CD4-positive, alpha-beta T cell treated with Interleukin-2 at 100 ng/mL for 4 hours (primary cell): ENCODE measurements at regions not wholly inside any gene's neighbourhood (a gene's known extent, or its start where the extent isn't known, plus 50 kb on each side); places are given as distances from the start of the nearest gene placed in this dataset.
"Not testable (repeated sequence)": the region's sequence is repeated elsewhere in the genome, so short reads cannot be mapped to it uniquely, and the experiment has no call there.

ENCODE experiments used
- DNase-seq: peaks from one replicate; pipeline ENCODE4 v3.0.0-alpha.2; 2020; ENCODE audit warnings: low spot score

DNA sequence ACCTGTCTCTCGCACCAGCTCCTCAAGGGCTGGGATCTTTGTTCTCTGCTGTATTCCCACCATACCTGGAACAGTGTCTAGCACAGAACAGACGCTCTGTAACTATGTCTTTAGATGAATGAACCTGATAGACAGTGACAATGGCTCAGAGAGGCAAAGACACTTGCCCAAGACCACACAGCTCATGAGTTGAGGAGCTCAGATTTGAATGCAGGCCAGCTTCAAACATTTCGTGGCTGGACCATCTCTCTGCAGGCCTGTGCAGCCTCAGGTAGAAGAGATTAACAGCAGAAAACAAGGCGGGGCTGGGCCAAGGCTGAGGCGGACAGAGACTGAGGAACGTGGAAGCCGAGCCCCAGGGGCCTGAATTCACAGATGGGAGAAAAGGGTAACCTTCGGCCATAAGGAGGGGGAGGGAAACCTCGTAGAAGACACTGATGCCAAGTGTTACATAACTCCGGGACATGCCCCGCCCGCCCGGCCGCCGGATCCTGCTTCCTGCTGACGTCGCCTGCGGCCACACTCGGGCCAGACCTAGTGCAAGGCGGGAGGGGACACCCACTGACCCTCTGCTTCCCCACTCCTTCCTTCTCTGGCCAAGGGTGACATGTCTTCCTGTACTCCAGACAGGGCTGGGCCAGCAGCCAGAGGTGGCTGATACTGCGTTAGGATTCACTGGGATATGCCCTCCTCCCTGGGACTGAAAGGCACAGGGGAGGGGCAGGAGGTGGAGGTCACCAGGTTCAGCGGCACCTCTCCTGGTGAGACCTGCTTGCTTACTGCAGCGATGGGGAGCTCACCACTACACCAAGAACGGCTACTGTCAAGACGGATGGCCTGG lies 86.8 kb downstream of the RFLNA start:
- no peak for DNase-seq

DNA sequence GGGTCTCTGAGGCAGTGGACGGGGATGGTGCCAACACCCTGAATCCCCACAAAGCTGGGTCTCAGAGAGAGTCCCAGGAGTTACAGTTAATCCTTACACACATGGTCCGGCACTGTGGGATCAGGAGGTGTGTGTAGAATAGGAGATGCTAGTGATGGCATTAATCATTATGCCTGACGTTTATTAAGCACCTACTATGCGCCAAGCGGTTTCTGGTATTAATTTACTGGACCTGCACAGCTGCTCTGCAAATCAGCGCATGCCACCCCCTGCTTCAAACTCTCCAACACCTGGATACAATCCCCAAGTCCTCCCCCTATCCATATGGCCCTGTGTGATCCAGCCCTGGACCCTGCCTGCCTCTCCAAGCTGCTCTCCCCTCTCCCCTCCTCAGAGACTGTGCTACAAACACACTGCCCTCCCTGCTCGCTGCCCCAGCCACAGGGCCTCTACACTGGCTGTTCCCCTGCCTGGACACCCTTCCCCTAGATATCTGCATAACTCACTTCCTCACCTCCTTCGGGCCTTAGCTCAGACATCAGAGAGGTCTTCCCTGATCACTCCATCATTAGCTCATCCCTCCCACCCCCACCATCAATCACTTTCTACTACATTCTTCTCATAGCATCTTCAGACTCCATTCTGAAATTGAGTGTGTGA lies 86.0 kb downstream of the RFLNA start:
- no peak for DNase-seq

DNA sequence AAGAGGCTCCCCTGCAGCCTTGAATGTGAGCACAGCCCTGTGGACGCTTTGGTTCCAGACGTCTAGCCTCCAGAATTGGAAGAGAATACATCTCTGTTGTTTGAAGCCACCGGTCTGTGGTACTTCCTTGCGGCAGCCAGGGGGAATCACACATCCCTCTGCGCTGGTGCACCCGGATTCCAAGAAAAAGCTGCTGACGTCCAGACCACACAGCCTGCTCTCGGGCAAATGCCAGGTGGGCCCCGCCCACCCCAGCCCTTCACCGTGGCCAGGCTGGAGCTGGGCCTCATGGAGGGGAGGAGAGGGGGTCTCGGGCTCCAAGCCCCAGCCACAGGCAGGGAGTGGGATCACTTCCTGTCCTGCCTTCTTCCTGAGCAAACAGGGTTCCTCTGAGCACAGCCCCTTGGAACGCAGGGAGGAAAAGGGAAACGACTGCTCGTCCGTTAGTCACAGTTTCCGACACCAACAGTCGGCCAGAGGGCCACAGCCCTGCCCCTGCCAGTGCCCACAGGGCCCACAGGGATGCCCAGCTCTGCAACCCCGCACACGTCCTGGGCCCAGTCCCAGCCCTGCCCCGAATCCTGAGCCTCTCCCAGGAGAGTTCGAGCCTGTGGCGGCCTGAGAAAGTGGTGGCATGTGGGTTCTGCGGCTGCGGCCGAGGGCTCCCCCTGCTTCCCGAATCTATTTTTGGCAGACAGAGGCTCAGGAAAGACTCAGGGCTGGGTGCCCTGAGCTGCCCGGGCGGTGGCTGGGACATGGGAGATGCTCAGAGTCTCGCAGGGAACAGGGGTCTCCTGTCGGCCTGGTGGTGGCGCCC lies 85.3 kb downstream of the RFLNA start:
- no peak for DNase-seq

DNA sequence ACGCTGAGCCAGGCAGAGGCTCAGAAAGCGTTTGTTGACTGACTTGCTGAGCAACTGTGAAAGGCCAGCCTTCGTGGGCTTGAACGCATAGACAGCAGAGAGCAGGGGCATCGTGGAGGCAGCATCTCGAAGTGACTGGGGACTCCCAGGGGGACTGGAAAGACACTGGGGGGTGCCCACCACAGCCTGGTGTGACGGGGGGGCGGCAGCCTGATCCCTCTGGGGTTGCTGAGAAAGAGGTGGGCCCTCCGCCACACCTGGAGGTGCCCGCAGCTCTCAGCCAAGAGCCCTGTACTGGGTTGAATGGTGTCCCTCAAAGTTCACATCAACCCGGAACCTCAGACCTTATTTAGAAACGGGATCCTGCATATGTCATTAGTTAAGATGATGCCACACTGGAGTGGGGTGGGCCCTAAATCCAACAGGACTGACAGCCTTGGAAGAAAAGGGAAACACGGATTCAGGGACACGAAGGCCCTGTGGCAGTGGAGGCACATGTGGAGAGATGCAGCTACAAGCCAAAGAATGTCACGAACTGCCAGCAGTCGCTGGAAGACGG lies 84.6 kb downstream of the RFLNA start:
- no peak for DNase-seq

DNA sequence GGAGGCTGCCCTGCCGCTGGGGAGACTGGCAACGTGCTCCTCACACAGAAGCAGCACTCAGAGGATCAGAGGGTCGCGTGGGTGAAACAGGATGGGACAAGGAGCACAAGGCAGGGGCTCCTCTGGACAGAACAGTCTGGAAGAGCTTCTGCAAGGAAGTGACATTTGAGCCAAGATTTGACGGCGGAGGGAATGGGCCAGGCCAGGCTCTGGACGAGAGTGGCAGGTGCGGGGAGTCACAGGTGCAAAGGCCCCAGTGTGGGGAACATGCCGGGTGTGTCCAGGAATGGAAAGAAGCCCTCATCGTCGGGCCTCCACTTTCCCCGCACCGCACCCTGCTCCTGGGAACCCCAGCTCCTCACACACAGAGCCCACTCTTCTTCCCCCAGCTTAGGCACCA lies 84.0 kb downstream of the RFLNA start:
- DNase-seq = no peak

DNA sequence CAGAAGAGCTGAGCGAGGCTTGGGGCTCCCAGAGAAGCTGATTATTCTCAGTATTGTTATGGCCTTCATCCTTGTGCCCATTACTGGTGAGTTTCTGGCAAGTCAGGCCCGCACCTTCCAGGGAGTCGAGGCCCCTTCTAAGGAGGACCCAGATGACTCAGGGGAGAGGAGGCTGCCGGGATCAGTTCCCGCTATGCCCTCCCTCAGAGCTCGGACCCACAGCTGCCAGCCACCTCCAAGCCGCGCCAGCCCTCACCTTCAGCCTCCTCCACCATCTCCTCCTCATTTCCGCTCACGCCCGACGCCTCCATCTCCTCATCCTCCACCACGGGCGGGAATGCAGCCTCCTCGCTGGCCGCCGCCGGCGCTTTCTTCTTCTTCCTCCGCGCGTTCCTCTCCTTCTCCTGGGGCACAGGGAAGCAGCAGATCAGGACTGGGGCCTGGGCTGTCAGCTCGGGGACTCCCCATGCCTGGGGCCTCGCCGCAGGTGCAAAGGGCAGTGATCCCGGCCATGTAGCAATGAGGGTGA lies 83.2 kb downstream of the RFLNA start:
- no peak for DNase-seq

DNA sequence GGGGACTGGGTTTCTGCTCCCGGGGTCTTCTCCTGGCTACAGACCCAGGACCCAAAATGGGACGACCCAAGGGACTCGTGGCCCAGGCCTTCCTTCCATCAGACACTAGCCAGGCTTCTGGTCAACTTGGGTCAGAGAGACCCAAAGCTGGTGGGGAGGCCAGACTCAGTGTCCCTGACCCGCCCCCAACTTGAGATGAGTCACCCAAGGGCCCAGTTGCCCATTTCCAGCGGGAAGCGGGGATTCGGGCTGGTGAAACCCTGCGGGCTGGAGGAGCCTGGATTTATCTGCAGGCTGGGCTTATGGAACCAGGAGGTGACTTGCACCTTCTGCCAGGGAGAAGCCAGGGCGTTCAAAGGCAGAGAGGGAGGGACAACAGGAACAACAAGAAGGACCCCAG lies 81.5 kb downstream of the RFLNA start:
- DNase-seq = no peak

DNA sequence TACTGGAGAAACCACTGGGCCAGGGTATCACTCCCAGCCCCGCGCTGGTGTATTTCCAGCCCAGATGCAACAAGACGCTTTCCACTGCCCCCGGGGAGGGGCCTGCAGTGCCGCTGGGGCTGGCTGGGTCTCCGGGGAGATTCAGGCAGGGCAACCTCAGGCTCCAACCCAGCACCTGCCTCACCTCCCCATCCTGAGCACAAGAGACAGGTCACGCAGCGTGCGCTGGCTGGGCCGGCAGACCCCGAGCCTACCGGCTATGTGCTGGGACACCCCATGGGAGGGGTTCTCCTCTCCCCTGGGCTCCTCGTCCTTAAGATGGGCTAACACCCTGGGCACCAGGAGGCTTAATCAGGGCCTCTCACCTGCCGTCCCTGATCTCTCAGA lies 80.9 kb downstream of the RFLNA start:
- DNase-seq = no peak

DNA sequence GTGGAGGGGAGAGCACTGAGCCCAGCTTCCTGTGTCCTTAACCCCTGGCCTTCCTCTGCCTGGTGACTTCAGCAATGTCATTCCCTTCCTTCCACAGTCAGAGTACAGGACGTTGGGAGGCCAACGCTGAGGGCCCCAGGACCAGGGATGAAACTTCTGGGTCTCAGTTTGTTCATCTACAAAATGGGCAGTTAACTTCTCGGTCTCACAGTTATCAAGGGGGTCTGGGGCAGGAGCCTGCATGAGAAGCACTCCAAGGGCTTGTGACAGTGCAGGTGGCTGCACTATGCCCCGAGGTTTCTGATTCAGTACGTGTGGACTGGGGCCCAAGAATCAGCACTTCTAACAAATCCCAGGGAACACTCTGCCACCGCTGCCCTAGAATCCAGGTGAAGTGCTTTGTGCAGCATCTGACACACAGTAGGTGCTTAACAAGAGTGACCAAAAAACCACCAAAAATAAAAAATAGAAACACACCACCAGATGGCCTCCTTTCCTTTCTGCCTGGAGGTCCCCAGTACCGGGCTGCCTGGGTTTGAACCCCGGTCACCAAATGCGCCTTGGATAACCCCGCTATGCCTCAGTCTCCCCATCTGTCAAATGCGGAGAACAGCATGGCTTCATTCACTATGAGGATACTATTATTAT lies 80.4 kb downstream of the RFLNA start:
- no peak for DNase-seq

DNA sequence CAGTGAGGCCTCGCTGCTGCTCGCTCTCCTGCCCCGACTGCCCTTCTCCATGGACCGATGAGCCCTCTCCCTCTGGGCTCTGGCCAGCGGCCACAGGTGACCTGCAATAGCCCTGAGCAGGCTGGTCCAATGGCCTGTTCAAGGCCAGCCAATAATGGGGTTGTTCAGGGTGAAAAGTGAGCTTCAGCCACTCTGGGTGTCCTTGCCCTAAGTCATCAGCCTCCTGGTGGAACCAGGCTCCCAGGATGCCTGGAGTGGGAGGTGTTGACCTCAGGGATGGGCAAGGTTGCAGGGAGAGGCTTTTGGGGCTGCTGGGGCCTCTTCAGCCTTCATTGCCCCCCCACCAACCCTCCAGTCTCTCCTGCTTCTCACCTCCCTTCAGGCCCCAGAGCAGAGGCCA lies 79.7 kb downstream of the RFLNA start:
- DNase-seq = no peak

DNA sequence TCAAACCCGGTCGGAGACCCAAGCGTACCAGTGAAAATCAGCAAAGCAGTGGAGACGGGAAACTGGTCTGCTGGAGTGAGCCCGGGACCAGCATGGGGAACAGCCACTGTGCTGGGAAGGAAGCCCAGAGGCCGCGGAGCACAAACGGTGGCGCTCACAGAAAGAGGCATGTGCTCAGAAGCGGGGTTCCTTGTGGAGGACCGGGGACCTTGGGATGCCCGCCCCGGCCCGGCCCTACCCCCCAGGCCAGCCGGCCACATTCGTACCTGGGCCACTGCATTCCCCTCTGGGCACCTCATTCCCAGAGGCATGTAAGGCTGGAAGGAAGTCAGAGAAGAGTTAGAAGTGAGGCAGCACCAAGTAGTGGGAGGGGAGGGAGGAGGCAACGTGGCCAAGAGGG lies 79.3 kb downstream of the RFLNA start:
- no peak for DNase-seq

DNA sequence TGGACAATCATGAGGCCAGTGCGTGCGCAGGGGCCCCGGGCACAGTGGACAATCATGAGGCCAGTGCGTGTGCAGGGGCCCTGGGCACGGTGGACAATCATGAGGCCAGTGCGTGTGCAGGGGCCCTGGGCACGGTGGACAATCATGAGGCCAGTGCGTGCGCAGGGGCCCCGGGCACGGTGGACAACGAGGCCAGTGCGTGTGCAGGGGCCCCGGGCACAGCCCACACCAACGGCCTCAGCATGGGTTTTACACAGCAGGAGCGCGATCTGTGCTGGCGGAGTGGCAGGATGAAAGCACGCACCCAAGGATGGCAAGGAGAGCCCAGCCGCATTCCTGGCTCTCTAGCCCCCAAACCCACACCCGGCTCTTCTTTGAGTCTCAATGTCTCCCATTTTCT lies 78.8 kb downstream of the RFLNA start:
- not testable (repeated sequence) for DNase-seq

DNA sequence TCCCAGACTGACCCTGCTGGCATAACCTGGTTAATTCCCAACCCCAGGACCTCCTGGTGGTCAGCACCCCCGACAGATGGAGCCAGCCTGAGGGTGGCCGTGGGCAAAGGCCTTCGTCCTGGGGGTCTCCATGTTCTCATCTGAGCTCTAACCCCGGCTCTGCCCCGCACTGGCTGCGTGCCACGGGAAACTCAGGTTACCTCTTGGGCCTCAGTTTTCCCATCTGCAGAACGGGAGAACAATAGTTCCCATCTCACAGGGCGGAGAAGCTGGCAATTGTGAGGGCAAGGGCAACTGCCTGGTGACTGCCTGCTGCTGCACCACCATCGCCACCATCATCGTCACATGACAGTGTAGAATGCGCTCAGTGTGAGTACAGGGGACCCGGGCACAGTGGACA lies 77.9 kb downstream of the RFLNA start:
- no peak for DNase-seq

DNA sequence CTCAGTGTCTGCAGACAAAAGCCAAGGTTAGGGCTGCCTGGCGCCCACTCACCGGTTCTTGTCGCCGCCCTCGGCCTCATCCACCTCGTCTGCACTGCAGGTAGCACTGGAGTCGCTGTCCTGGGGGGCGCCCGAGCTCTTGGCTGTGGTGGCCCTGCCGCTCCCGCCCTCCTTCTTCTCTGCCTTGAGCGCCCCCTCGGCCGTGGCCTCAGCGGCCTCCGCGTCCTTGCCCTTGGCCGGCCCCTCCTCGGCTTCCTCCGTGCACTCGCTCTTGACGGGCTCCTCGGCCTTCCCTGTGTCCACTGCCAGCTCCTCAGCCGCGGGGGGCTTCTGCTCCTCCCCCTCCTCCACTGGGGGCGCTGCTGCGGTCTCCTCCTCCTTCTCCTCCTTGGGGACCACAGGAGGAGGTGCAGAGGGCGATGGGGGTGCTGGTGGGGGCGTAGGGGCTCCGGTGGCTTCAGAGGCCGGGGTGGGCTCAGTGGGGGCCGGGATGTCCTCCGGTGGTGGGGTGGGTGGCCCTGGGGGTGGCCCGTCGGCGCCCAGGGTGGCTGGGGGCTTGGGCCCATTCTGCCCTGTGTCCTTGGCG lies 77.2 kb downstream of the RFLNA start:
- no peak for DNase-seq

DNA sequence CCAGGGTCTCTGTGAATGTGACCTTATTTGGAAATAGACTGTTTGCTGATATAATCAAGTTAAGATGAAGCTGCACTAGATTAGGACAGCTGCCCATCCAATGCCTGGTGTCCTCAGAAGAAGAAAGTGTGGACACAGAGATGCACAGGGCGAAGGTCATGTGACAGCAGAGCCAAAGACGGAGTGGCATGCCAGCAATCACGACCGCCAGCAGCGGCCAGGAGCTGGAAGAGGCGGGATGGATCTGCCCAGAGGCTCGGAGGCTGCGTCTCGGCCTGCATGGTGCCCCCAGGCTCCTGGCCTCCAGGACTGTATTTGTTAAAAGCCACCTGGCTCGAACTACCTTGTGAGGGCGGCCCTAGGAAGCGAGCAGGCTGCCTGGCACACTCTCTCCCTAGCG lies 76.5 kb downstream of the RFLNA start:
- no peak for DNase-seq

DNA sequence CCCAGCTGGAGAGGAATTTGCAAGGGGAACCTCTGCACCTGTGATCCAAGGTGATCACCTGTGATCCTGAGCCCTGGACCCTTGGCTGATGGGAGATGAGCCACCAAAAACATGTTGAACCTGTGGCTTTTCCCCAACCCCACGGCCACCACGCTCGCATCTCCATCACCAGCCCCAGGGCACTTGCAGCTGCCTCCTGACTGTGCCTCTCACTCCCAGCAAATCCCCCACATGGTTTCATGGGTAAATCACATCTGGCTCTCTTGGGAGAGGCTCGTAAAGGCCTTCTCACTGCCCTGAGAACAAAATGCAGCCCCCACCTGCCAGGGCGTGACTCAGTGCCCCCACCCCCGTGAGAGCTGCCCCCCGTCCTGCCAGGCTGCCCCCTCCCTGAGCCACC lies 76.0 kb downstream of the RFLNA start:
- no peak for DNase-seq

DNA sequence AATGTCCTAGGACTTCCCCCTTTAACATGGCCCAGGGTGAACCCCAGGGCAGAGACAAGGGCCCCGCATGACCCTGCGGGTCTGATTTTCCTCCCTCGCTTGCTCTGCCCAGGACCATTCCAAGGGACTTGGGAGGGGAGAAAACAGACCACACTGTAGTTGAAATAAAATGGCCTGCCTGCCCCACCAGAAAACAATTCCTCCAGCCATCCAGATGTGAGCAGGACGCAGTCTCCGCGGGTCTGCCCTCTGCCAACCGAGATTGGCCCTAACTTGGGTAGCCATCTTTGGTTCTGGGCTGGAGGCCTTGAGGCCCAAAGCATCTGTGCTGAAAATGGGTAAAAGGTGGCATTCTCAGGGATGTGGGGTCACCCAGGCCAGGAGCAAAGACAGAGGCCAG lies 75.5 kb downstream of the RFLNA start:
- DNase-seq = no peak

DNA sequence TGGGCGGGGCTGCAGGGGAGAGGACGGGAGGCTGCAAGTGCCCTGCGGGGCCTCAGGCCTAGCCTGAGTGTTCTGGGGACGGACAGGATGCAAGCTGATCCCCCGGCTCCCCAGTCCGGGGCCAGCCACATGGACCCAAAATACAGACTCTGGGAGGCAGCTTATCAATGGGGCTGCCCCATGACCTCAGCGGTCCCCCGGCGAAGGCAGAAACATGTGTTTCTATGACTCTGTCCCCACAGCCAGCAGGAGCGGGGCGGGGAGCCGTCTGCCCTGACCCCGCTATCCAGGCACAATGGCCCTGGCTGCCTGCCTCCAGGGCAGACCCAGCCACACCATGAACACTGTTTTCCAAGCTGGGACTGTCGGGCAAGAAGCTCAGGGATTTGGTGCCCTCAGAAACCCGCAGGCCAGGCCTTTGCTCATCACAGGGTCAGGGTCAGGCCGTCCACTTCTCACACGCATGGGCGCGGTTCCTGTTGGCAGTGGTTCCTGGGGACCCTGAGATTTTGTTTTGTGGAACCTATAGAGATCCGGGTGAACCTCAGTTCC lies 75.0 kb downstream of the RFLNA start:
- no peak for DNase-seq

DNA sequence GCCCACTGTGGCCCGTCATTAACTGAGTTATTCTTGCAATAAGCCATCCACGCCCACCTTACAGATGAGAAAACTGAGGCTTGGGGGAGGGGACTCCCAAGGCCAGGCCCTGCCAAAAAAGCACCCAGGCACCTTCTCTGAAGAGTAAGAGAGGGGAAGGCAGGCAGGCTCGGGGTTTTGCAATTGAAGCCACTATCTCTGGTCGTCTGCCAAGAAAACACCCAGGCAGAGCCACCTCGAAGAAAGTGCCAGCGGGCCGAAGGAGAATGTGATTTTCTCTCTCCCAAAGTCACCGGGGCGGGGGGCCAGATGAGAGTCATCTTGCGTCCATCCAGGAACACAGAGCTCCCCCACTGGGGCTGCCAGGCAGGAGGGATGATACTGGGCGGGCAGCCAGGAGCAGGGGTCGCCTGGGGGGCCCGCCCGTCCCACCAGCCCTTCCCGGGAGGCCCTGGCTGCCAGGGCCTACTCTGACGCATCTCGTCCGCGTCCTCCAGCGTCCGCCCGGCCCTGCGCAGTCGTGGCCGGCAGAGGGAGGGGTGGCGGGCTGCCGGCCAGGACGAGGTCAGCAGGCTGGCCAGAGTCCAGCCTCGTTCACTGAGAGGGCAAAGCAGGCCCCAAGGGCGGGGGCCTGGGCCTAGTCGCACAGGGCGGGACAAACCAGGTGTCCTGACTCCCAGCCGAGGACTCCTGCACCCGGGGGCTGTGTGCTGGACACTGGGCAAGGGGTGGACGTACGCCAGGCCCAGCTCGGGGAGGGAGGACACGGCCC lies 74.3 kb downstream of the RFLNA start:
- DNase-seq = no peak

DNA sequence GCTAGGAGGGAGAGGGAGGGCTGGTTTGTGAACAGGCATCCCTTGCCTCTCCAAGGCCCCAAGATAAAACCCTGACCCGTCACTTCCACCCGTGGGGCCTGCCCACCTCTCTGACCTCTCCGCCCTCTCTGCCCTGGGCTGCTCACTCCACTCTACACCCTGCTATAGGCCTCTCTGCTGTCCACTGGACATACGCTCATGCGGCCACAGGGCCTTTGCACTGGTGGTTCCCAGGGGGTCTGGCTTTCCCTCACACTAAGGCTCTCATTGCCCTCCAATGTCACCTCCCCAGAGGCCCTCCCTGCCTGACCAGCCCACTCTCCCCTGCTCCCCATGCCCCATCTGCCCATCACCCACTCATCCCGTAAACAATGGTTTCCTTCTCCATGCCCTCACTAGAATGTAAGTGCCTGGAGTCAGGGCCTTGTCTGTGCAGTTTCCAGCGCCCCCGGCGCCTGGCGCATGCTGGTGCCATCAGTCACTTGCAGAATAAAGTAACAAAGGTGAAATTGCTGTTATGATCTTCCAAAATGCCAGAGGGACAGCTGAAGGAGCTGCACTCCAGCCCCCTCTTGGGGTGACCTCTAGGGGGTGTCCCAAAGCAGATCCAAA lies 73.6 kb downstream of the RFLNA start:
- DNase-seq = no peak
